ENCODE measurements at regions not wholly inside any gene's neighbourhood (a gene's known extent, or its start where the extent isn't known, plus 50 kb on each side); places are given as distances from the start of the nearest gene placed in this dataset.

DNA sequence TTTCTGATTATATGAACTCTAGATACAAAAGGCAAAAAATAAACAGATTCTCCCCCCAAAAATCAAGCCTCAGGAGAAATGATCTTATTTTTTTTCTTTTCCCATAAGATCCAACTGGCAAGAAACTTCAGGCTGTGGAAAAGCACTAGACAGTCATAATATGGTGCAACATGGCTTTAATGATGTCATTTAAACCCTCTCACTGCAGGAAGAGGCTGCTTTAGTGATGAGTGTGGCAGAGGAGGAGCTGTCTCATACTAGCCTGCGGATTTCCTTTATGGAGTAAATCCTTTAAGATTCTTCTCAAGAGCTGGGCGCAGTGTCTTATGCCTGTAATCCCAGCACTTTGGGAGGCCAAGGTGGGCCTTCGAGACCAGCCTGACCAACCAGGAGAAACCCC is 83.3 kb upstream of the CD28 start (continued):
- no peak for TF ChIP-seq SIN3A (IDR thresholded peaks at IDR 0.05; ENCODE audit: low read depth, low read length)
- no peak for TF ChIP-seq HDAC6 (IDR thresholded peaks at IDR 0.05; ENCODE audit: unreplicated experiment)
- no peak for TF ChIP-seq SRF (IDR thresholded peaks at IDR 0.05; ENCODE audit: low read depth in 2 of 2, low read length in 2 of 2)
- no peak for TF ChIP-seq NFIC (IDR thresholded peaks at IDR 0.05; ENCODE audit: low read depth, low read length)
- no peak for TF ChIP-seq RFX5 (IDR thresholded peaks at IDR 0.05; ENCODE audit: low read depth, low read length)
- TF ChIP-seq, protein P1, sequence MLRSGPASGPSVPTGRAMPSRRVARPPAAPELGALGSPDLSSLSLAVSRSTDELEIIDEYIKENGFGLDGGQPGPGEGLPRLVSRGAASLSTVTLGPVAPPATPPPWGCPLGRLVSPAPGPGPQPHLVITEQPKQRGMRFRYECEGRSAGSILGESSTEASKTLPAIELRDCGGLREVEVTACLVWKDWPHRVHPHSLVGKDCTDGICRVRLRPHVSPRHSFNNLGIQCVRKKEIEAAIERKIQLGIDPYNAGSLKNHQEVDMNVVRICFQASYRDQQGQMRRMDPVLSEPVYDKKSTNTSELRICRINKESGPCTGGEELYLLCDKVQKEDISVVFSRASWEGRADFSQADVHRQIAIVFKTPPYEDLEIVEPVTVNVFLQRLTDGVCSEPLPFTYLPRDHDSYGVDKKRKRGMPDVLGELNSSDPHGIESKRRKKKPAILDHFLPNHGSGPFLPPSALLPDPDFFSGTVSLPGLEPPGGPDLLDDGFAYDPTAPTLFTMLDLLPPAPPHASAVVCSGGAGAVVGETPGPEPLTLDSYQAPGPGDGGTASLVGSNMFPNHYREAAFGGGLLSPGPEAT (IDR thresholded peaks at IDR 0.05; ENCODE audit: low read depth) = no peak

DNA sequence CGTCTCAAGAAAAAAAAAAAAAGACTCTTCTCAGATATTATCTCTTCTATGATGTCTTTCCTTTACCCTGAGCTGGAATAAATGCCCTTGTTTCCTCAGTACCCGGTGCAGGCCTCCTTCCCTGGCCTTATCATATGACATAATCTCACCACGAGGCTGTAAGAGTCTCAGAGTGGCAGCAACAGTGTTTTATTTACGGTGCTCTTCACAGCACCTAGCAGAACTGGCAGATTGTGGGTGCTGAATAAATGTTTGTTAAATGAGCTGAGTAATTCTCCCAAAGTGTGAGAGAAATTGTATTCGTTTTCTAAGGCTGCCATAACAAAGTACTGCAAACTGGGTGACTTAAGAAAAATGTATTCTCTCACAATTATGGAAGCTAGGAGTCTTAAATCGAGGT is 82.8 kb upstream of the CD28 start:
- RAD21 ChIA-PET (ENCODE audit: unreplicated experiment) = no interaction called here
- no peaks in the 10 kb centered on the region for H3K4me1 ChIP-seq (ENCODE audit: control insufficient read depth, insufficient read depth, low read length)
- no peak overlapping the region for H2AFZ ChIP-seq (ENCODE audit: control insufficient read depth, low read depth, low read length)
- DNase-seq (ENCODE audit: low read depth, low spot score) = no peak
- H3K79me2 ChIP-seq (ENCODE audit: control insufficient read depth, insufficient read depth, low read length) = no peaks in the 10 kb centered on the region
- in situ Hi-C loops (cut with MboI) = no loop called here
- H4K20me1 ChIP-seq (ENCODE audit: control insufficient read depth, insufficient read depth) = no peaks in the 10 kb centered on the region
- H3K9me3 ChIP-seq (replicated peaks; ENCODE audit: control insufficient read depth, insufficient read depth, low read length) = no peaks in the 10 kb centered on the region; the same call in 2 of the 3 replicates
- POLR2A ChIA-PET = no interaction called here
- no TSS peak for BruUV-seq (replicated peaks)
- no peaks in the 10 kb centered on the region for H3K36me3 ChIP-seq (ENCODE audit: control insufficient read depth in 2 of 2, insufficient read depth in 2 of 2, low read length in 1 of 2)
- no peak overlapping the region for H3K9ac ChIP-seq (ENCODE audit: control insufficient read depth, insufficient read depth, low read length)
- WGBS (ENCODE audit: insufficient coverage, insufficient replicate concordance, low lambda C conversion rate, missing lambda C conversion rate) = 14% methylated on average over 6 of the region's 6 CpGs
- no peak for FAIRE-seq
- CTCF ChIA-PET = no interaction called here
- SMC1A ChIA-PET (ENCODE audit: uncharacterized antibody, unreplicated experiment) = no interaction called here
- H3K4me2 ChIP-seq (ENCODE audit: control insufficient read depth, insufficient read depth) = no peak overlapping the region
- no peaks in the 10 kb centered on the region for H3K27me3 ChIP-seq (replicated peaks in 1 of 2; ENCODE audit: control insufficient read depth in 2 of 2, insufficient read depth in 2 of 2, low read length in 1 of 2)
- intact Hi-C loops (cut with micrococcal nuclease; ENCODE audit: unreplicated experiment) = no loop called here
- ATAC-seq = no peak
- no peak overlapping the region for H3K27ac ChIP-seq (ENCODE audit: control insufficient read depth, insufficient read depth)
- no peak overlapping the region for H3K4me3 ChIP-seq
- TF ChIP-seq SPI1 (IDR thresholded peaks at IDR 0.05; ENCODE audit: borderline replicate concordance, insufficient read depth, low read depth, low read length) (no peak), POLR2AphosphoS2 (IDR thresholded peaks at IDR 0.05; ENCODE audit: low read depth, low read length) (no peak), CHD2 (IDR thresholded peaks at IDR 0.05; ENCODE audit: borderline replicate concordance, low read depth, low read length) (no peak), ZNF24 (IDR thresholded peaks at IDR 0.05) (no peak), BCL11A (IDR thresholded peaks at IDR 0.05; ENCODE audit: low read depth, low read length) (no peak), NFIC (IDR thresholded peaks at IDR 0.05; ENCODE audit: low read depth, low read length) (no peak)
- TF ChIP-seq, protein P2, sequence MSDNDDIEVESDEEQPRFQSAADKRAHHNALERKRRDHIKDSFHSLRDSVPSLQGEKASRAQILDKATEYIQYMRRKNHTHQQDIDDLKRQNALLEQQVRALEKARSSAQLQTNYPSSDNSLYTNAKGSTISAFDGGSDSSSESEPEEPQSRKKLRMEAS (IDR thresholded peaks at IDR 0.05; ENCODE audit: low read depth, low read length) = no peak
- TF ChIP-seq, protein P3, sequence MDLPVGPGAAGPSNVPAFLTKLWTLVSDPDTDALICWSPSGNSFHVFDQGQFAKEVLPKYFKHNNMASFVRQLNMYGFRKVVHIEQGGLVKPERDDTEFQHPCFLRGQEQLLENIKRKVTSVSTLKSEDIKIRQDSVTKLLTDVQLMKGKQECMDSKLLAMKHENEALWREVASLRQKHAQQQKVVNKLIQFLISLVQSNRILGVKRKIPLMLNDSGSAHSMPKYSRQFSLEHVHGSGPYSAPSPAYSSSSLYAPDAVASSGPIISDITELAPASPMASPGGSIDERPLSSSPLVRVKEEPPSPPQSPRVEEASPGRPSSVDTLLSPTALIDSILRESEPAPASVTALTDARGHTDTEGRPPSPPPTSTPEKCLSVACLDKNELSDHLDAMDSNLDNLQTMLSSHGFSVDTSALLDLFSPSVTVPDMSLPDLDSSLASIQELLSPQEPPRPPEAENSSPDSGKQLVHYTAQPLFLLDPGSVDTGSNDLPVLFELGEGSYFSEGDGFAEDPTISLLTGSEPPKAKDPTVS (IDR thresholded peaks at IDR 0.05; ENCODE audit: low read depth, low read length) = no peak
- TF ChIP-seq, protein P4, sequence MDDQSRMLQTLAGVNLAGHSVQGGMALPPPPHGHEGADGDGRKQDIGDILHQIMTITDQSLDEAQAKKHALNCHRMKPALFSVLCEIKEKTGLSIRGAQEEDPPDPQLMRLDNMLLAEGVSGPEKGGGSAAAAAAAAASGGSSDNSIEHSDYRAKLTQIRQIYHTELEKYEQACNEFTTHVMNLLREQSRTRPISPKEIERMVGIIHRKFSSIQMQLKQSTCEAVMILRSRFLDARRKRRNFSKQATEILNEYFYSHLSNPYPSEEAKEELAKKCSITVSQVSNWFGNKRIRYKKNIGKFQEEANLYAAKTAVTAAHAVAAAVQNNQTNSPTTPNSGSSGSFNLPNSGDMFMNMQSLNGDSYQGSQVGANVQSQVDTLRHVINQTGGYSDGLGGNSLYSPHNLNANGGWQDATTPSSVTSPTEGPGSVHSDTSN (IDR thresholded peaks at IDR 0.05; ENCODE audit: insufficient replicate concordance, low read depth, low read length) = no peak
- TF ChIP-seq, protein P5, sequence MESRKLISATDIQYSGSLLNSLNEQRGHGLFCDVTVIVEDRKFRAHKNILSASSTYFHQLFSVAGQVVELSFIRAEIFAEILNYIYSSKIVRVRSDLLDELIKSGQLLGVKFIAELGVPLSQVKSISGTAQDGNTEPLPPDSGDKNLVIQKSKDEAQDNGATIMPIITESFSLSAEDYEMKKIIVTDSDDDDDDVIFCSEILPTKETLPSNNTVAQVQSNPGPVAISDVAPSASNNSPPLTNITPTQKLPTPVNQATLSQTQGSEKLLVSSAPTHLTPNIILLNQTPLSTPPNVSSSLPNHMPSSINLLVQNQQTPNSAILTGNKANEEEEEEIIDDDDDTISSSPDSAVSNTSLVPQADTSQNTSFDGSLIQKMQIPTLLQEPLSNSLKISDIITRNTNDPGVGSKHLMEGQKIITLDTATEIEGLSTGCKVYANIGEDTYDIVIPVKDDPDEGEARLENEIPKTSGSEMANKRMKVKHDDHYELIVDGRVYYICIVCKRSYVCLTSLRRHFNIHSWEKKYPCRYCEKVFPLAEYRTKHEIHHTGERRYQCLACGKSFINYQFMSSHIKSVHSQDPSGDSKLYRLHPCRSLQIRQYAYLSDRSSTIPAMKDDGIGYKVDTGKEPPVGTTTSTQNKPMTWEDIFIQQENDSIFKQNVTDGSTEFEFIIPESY (IDR thresholded peaks at IDR 0.05) = no peak
- TF ChIP-seq, protein P6, sequence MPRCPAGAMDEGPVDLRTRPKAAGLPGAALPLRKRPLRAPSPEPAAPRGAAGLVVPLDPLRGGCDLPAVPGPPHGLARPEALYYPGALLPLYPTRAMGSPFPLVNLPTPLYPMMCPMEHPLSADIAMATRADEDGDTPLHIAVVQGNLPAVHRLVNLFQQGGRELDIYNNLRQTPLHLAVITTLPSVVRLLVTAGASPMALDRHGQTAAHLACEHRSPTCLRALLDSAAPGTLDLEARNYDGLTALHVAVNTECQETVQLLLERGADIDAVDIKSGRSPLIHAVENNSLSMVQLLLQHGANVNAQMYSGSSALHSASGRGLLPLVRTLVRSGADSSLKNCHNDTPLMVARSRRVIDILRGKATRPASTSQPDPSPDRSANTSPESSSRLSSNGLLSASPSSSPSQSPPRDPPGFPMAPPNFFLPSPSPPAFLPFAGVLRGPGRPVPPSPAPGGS (IDR thresholded peaks at IDR 0.05; ENCODE audit: borderline replicate concordance, insufficient read depth, low read depth, low read length, poor library complexity, severe bottlenecking) = no peak

Data from GM12878 (cell line).